DMS53 (cell line): ENCODE measurements at regions not wholly inside any gene's neighbourhood (a gene's known extent, or its start where the extent isn't known, plus 50 kb on each side); places are given as distances from the start of the nearest gene placed in this dataset.
A peak's percentile ranks its signal among the peaks of the same experiment; 100 is the strongest.

Source experiments
- DNase-seq: peaks from one replicate; lab custom pipeline; 2025; lab: John Stamatoyannopoulos, UW

GRCh38 chr1:80202118-80202517 is 1195.6 kb upstream of the ADGRL4 start:
- DNase-seq = no peak

GRCh38 chr1:80194221-80194620 is 1187.7 kb upstream of the ADGRL4 start:
- DNase-seq = no peak

DNA sequence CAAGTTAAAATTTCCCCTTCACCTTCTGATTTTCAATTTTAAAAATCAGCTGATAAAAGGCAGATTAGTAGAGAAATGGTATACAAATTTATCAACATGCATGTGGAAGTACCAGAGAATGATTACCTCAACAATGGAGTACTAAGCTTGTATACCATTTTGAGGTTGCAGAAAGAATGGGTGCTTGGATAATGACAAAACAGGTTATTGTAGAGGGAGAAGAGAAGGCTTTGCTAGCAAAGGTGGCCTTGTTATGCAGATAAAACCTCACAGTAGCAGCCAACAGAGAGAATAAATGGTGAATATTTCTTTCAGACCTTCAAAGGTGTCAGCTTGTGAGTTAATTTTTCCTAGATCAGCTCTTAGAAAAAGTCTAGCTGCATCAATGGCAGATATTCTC is 1174.9 kb upstream of the ADGRL4 start:
- DNase-seq = no peak

DNA sequence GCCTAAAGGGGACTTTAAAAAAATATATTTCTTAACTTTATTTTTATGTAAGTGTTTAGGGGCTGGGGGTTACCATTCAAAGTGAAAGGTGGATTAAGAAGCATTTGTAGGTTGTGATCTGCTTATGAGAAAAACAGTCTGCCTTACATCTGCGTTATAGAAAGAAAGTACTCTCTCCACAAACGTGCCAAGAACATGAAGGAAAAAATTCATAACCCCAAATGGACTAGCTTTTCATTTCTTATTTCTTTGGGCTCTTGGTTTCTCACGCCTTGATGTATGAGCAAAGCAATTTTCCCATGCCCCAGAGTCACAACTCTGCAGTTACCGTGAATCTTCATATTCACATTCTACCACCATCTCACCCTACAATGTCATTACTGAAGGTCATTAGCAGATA is 1165.1 kb upstream of the ADGRL4 start:
- no peak for DNase-seq

DNA sequence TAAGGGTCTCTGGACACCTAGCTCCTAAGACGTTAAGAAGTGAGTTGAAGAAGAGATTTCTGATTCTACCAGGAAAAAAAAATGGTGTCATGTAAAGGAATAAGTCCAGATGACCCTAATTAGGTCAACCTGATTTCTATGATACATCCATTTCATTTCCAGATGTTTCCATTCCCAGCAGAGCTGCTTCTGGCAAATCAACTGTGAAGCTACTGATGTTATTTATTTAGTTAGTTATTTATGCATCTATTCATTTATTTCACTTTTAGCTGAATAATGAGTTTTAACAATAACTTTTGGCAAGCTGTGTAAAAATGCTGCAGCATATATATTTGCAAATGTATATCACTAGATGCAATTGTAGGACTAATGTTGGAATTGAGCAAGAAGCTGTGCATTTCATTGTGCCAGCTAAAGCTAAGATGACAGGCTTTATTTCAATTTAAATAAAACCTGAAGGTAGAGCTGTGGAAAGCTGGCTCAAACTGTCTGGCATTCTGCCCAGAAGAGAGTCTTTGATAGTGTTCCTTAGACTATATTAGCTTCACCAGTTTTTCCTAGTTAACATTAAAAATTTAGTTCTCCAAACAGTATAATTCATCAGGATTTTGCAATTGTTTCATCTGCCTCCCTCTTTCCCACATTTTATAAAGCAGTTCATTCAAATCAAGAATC is 1164.4 kb upstream of the ADGRL4 start:
- DNase-seq = peak; percentile 12

- DNase-seq = no peak
These were observed 1157.6 kb upstream of the ADGRL4 start for GRCh38 chr1:80164150-80164549.

GRCh38 chr1:80163686-80164085 is 1157.2 kb upstream of the ADGRL4 start:
- no peak for DNase-seq

- no peak for DNase-seq
These were observed 1152.2 kb upstream of the ADGRL4 start for GRCh38 chr1:80158771-80159170.

DNA sequence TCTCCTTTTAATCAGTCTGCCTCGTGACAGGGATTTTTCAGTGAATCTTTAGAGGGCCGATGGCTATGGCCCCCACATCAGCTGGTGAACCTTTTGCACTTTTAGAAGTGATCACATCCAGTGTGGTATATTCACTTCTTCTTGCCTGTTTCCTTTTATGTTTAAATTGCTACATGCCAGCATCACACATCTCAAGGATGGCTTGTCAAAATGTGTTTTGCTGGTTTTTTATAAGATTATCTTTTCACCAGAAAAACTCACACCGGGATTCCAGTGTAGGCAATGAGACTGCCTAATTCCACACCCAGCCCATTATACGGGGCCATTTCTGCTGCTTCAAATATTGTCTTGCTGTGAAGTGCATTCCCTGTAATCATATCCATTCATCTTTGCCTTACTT is 1151.7 kb upstream of the ADGRL4 start:
- no peak for DNase-seq

DNA sequence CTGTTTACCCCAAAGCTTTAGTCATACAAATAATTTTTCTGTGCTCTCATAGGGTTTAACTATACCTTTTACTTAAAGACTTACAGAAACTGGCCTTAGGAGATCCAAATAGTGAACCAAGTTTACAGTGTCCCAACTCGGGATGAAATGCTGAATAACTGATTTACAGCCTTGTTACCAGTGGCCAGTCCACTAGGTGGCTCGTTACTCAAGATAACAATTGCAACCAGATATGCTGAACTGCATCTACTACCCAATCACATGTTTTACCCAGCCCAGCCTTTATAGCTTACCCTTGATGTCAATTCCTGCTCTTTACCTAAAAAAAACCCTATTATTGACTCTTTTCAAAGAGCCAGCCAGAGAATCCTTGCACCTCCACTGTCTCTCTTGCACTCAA is 1148.8 kb upstream of the ADGRL4 start:
- DNase-seq = peak; percentile 48

- DNase-seq = no peak
These were observed 1147.6 kb upstream of the ADGRL4 start for GRCh38 chr1:80154176-80154575.

DNA sequence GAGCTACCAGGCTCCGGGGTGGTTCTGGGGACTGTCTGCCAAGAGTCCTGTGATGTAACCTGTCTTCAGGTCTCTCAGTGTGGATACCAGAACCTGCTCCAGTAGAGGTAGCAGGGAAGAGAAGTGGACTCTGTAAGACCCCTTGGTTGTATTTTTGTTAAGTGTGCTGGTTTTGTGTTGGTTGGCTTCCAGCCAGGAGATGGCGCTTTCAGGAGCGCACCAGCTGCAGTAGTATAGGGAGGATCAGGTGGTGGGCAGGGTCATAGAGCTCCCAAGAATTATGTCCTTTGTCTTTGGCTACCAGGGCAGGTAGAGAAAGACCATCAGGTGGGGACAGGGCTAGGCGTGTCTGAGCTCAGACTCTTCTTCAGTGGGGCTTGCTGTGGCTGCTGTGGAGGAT is 1147.2 kb upstream of the ADGRL4 start:
- DNase-seq = no peak

DNA sequence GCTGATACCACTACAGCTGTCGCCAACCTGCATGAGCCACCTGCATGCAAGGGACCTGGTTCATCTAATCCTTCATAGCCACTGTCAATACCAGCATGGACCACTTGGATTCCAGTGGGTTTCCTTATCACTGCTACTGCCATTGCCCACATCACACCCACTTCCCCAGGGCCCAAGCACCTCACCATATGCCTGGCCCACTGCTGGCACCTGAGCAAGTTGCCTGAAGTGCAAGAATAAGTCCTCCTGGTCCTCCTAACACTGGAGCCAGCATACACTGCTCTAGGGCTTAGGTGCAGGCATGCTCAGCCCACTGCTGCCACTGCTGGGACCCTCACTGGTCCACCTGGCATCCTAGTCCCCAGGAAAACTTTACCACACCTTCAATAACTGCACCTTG is 1136.8 kb upstream of the ADGRL4 start:
- DNase-seq = no peak

DNA sequence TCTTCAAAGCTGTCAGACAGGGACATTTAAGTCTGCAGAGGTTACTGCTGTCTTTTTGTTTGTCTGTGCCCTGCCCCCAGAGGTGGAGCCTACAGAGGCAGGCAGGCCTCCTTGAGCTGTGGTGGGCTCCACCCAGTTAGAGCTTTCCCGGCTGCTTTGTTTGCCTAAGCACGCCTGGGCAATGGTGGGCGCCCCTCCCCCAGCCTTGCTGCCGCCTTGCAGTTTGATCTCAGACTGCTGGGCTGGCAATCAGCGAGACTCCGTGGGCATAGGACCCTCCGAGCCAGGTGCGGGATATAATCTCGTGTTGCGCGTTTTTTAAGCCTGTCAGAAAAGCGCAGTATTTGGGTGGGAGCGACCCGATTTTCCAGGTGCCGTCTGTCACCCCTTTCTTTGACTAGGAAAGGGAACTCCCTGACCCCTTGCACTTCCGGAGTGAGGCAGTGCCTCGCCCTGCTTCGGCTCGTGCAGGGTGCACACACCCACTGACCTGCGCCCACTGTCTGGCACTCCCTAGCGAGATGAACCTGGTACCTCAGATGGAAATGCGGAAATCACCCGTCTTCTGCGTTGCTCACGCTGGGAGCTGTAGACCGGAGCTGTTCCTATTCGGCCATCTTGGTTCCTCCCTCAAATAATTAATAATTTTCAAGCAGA is 1131.5 kb upstream of the ADGRL4 start:
- DNase-seq = peak; percentile 79

DNA sequence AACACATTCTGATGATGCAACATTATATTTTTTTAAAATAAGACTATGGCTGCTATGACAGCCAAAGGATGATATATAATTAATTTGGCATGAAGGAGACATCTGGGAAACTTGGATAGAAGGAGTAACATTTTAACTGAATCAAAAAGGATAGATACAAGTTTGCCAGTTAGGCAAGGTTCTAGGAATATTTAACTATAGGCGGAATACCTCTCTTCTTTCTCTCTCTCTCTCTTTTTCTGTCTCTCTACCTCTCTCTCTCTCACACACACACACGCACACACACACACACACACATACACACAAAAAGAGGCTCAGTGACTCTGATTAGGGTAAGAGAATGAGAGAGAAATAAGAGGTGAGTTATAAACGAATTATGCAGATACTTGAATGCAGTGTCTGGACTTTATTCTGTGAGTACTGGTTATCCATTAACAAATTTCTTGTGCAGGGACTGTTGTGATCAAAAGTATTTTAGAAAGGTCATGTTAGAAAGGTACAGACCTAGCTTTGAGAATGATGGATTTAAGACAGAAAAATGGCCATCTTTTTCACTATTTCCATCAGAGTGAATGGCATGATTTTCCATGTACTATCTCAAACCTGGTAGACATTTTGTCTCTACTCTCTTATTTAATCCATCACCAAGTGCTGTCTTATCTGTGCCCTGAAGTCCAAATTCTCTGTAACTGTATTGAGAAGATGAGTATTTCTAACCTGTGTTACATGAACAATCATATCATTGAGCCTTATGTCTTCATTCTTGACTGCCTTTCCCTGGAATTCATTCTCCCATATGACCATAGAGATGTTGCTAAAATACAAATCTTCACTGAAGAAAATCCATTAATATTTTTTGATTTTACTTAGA is 1106.9 kb upstream of the ADGRL4 start:
- peak; percentile 40 for DNase-seq

DNA sequence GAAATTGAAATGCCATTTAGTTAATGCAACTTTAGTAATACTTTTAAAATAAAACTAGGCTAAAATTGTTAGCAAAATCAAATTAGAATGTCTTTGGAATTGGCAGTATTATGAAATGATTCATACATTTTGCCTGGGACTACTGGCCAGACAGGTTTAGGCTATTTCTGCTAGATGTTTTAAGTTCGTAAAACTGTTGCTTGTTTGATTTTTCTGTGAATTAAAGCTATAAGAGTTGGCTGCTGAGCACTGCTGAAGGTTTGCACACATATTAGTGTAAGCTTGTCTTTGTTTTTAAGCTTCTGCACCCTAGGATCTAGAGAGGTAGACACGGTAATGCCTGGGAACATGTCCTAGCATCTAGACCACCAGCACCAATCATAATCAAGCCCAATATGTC is 1094.6 kb upstream of the ADGRL4 start:
- no peak for DNase-seq

DNA sequence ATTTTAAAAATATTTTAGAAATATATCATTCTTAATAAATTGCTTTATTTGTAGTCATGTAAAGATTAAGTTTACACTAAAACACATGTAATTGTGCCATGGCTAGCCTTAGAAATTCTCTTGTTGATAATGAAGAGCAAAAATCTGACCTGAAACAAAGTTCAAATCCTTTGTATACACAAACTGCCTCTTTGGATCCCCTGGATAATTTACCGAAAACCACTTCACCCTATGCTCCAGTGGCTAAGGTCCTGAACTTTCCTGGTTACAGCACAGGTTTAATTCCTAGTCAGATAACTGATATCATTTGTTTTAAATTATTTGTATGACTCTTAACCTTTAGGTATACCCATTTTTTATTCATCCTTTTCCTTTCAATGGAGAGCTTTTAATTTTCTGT is 1093.2 kb upstream of the ADGRL4 start:
- DNase-seq = no peak

DNA sequence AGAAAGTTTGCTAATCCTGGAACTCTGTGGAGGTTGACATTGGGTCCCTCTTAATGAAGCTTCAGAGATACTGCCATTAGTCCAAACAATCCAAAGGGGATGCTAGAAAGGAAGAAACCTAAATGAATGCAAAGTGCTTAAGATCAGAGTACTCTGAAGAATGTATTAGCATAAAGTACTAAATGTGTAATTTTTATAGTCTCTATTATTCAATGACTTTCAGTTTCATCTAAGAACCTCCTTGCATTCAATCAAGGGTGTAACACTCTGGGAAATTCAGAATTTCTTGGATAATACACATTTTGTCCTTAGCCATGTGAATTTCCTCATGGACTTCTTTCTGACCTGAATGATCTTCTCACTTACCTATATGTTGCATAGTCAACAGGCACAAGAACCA is 1078.5 kb upstream of the ADGRL4 start:
- no peak for DNase-seq

- DNase-seq = peak; percentile 96
These were observed 1077.4 kb upstream of the ADGRL4 start for GRCh38 chr1:80083892-80084291.

GRCh38 chr1:80076469-80076868 is 1069.9 kb upstream of the ADGRL4 start:
- no peak for DNase-seq

GRCh38 chr1:80075351-80075750 is 1068.8 kb upstream of the ADGRL4 start:
- no peak for DNase-seq

- DNase-seq = no peak
These were observed 1066.0 kb upstream of the ADGRL4 start for GRCh38 chr1:80072563-80072962.

DNA sequence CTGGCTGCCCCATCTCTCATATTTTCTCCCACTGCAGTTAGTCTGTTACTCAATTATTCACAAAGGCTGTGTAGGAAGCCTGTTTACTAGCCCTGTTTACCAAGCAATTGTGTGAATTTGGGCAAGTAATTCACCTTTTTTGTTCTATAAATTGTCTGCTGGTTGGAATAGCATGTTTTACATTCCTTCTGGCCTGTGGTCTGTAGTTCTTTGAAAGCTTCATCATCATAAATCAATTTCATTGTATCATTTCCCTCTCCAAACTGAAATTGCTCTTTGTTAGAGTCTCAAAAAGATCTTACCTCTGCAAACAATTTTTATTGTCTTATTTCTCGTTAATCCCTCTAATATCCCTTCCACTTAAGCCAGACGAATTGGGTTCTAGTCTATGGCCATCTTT is 1059.5 kb upstream of the ADGRL4 start:
- DNase-seq = no peak
